ENCODE measurements at regions not wholly inside any gene's neighbourhood (a gene's known extent, or its start where the extent isn't known, plus 50 kb on each side); places are given as distances from the start of the nearest gene placed in this dataset.

- Mint-ChIP-seq H3K27me3 (no peaks in the 10 kb centered on the region), H3K36me3 (no peaks in the 10 kb centered on the region), H3K4me3 (no peak overlapping the region), H3K4me1 (no peaks in the 10 kb centered on the region), H3K9me3 (no peaks in the 10 kb centered on the region), H3K27ac (no peak overlapping the region)
These were observed 133.1 kb upstream of the ARID2 start for GRCh38 chr12:45596366-45596765.

DNA sequence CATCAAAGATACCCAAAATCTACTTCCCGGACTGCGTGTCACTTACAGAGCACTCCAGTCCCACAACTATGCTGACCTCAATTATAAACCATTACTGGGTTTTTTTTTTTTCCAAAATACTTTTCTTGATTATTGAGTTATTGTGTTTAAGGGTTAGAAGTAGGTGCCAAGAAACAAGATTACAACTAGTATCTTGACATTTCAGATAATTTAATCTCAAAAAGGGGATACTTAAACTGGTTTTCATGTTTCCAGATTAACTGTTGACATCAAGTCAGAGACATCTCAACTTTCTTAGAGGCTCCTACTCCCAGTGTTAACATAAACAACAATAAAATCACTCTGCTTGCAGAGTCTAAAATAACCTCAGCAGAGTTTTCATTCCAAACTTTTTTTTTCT lies 131.2 kb upstream of the ARID2 start:
- no peaks in the 10 kb centered on the region for H3K27me3 Mint-ChIP-seq
- H3K9me3 Mint-ChIP-seq: no peaks in the 10 kb centered on the region
- H3K4me3 Mint-ChIP-seq: no peak overlapping the region
- H3K36me3 Mint-ChIP-seq: no peaks in the 10 kb centered on the region
- no peak overlapping the region for H3K27ac Mint-ChIP-seq
- no peaks in the 10 kb centered on the region for H3K4me1 Mint-ChIP-seq

GRCh38 chr12:45598761-45599160 lies 130.7 kb upstream of the ARID2 start:
- Mint-ChIP-seq H3K27me3 (no peaks in the 10 kb centered on the region), H3K9me3 (no peaks in the 10 kb centered on the region), H3K36me3 (no peaks in the 10 kb centered on the region), H3K4me1 (no peaks in the 10 kb centered on the region), H3K27ac (no peak overlapping the region), H3K4me3 (no peak overlapping the region)

GRCh38 chr12:45599196-45599595 lies 130.3 kb upstream of the ARID2 start:
- Mint-ChIP-seq H3K9me3 (no peaks in the 10 kb centered on the region), H3K27me3 (no peaks in the 10 kb centered on the region), H3K4me1 (no peaks in the 10 kb centered on the region), H3K27ac (no peak overlapping the region), H3K4me3 (no peak overlapping the region), H3K36me3 (no peaks in the 10 kb centered on the region)

- peaks cover 11% of the 10 kb centered on the region for H3K9me3 Mint-ChIP-seq
- peaks cover 3% of the 10 kb centered on the region for H3K36me3 Mint-ChIP-seq
- no peak overlapping the region for H3K27ac Mint-ChIP-seq
- H3K27me3 Mint-ChIP-seq: peaks cover 4% of the 10 kb centered on the region
- H3K4me1 Mint-ChIP-seq: no peaks in the 10 kb centered on the region
- H3K4me3 Mint-ChIP-seq: no peak overlapping the region
These were observed 128.1 kb upstream of the ARID2 start for GRCh38 chr12:45601390-45601789.

- Mint-ChIP-seq H3K4me3 (no peak overlapping the region), H3K27ac (no peak overlapping the region), H3K27me3 (peaks cover 4% of the 10 kb centered on the region), H3K36me3 (peaks cover 3% of the 10 kb centered on the region), H3K9me3 (peaks cover 11% of the 10 kb centered on the region), H3K4me1 (no peaks in the 10 kb centered on the region)
These were observed 127.6 kb upstream of the ARID2 start for GRCh38 chr12:45601888-45602287.

DNA sequence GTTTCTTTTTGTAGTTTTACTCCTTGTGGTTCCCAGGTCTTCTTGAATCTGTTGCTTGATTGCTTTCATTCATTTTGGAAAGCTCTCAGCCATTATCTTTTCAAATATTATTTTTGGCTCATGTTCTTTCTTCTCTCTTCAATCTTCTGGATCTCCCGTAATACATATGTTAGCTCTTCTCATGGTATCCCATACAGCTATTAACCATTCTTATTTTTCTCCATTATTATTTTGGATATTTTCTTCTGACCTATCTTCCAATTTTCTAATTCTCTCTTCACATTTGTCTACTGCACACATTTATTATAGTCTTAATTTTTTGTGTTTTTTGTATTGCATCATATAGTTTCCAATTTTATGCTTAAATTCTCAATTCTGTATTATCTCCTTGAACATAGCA lies 123.9 kb upstream of the ARID2 start:
- Mint-ChIP-seq H3K27ac (no peak overlapping the region), H3K4me1 (no peaks in the 10 kb centered on the region), H3K27me3 (peaks cover 4% of the 10 kb centered on the region), H3K9me3 (peaks cover 11% of the 10 kb centered on the region), H3K4me3 (no peak overlapping the region), H3K36me3 (peaks cover 3% of the 10 kb centered on the region)

DNA sequence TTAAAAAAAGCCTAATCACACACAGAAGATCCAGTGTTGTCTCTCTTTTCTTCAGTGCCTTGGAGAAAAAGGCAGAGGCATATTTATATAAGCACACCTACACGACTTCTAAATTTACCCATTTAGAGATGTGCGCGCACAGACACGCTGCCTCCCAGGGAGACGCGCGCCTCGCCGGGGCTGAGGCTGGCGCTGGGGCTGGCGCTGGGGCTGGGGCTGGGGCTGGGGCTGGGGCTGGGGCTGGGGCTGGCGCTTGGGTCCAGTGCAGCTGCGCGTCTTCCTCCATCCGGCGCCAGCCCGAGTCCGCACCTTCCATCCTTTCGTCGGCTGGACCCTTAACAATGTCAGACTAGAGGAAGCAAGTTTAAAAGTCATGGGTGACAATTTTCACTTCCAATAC lies 118.4 kb upstream of the ARID2 start:
- no peak overlapping the region for H3K27ac Mint-ChIP-seq
- H3K36me3 Mint-ChIP-seq: no peaks in the 10 kb centered on the region
- H3K27me3 Mint-ChIP-seq: no peaks in the 10 kb centered on the region
- H3K4me3 Mint-ChIP-seq: no peak overlapping the region
- H3K4me1 Mint-ChIP-seq: no peaks in the 10 kb centered on the region
- H3K9me3 Mint-ChIP-seq: no peaks in the 10 kb centered on the region

DNA sequence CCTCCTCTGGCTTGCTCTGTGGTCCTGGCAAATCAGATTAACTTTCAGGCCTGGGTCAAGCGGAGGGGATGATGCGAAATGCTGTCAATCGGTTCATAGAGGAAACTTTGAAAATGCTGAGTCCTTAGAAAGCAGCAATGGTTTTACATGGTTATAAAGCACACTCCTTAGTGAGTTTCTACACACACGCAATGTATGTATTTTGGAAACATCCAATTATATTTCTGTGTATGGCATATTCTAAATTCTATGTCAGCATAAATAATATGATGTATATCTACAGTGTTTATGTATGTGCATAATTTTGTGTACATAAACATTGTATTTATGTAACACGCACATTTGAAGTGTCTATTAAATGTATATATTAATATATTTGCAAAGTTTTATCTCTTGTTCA lies 118.0 kb upstream of the ARID2 start:
- no peak overlapping the region for H3K27ac Mint-ChIP-seq
- H3K9me3 Mint-ChIP-seq: no peaks in the 10 kb centered on the region
- H3K36me3 Mint-ChIP-seq: no peaks in the 10 kb centered on the region
- no peak overlapping the region for H3K4me3 Mint-ChIP-seq
- no peaks in the 10 kb centered on the region for H3K4me1 Mint-ChIP-seq
- no peaks in the 10 kb centered on the region for H3K27me3 Mint-ChIP-seq

DNA sequence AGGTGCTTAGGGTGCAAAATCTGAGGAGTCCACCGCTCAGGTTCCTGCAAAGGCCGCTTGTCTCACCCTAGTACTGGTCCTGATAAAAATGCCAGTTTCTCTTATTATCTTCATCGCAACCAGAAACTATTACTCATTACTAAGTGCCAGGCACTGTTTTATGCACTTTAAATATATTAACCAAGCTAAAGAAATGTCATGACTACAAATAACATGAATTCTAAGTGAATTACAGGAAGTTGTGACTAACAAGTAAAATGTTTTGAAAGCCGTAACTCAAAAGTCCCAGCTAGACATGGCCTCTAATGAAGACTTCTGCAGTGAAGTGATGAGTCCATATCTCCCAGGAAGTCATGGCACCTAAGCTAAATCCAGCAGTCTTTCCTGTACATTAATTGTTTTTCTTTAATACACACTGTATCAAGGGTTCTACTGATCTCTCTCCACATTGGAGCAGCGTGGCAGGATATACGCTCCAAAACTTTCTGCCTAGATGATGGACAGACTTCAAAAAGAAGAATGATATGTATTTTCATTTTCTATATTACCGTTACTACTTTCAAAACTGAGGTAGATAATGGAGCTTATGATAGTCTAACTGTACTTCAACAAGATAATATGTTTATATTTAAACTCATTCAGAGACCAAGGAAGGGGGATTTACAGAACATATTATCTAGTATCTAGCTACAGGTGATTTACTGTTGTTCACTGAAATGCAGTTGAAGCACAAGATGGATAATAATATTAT lies 117.3 kb upstream of the ARID2 start:
- Mint-ChIP-seq H3K9me3 (no peaks in the 10 kb centered on the region), H3K4me1 (no peaks in the 10 kb centered on the region), H3K27ac (no peak overlapping the region), H3K36me3 (no peaks in the 10 kb centered on the region), H3K4me3 (no peak overlapping the region), H3K27me3 (no peaks in the 10 kb centered on the region)

GRCh38 chr12:45613296-45613695 lies 116.2 kb upstream of the ARID2 start:
- H3K4me3 Mint-ChIP-seq: no peak overlapping the region
- no peaks in the 10 kb centered on the region for H3K27me3 Mint-ChIP-seq
- H3K9me3 Mint-ChIP-seq: no peaks in the 10 kb centered on the region
- H3K36me3 Mint-ChIP-seq: no peaks in the 10 kb centered on the region
- no peak overlapping the region for H3K27ac Mint-ChIP-seq
- H3K4me1 Mint-ChIP-seq: no peaks in the 10 kb centered on the region

GRCh38 chr12:45613855-45614254 lies 115.7 kb upstream of the ARID2 start:
- Mint-ChIP-seq H3K4me1 (no peaks in the 10 kb centered on the region), H3K27ac (no peak overlapping the region), H3K4me3 (no peak overlapping the region), H3K9me3 (no peaks in the 10 kb centered on the region), H3K36me3 (no peaks in the 10 kb centered on the region), H3K27me3 (no peaks in the 10 kb centered on the region)

GRCh38 chr12:45615268-45615667 lies 114.2 kb upstream of the ARID2 start:
- no peaks in the 10 kb centered on the region for H3K36me3 Mint-ChIP-seq

DNA sequence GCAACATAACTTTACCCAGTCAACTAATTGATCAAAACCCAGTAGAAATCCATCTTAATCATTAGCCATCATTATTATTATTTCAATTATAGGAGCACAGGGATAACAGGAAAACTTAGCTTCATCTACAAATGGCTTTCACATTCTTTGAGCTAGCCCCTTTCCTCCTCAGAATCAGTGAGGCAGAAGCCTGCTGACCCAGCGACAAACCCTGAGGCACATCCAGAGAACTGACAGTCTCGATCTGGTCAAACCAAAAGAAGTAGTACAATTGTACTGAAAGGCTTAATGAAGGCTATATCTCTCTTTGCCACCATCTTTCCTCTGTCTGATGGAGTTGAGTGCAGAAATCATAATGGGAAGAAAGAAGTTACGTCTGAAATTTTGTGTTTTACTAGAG lies 109.8 kb upstream of the ARID2 start:
- Mint-ChIP-seq H3K4me1 (no peaks in the 10 kb centered on the region), H3K4me3 (no peak overlapping the region), H3K27me3 (peaks cover 4% of the 10 kb centered on the region), H3K36me3 (peaks cover 3% of the 10 kb centered on the region), H3K27ac (no peak overlapping the region), H3K9me3 (peaks cover 3% of the 10 kb centered on the region)

More at GRCh38 chr12:45615268-45615667, 114.2 kb upstream of the ARID2 start:
- Mint-ChIP-seq H3K9me3 (no peaks in the 10 kb centered on the region), H3K4me1 (no peaks in the 10 kb centered on the region), H3K27ac (no peak overlapping the region), H3K4me3 (no peak overlapping the region), H3K27me3 (no peaks in the 10 kb centered on the region)

GRCh38 chr12:45621703-45622102 lies 107.8 kb upstream of the ARID2 start:
- H3K27me3 Mint-ChIP-seq: peaks cover 4% of the 10 kb centered on the region
- H3K4me3 Mint-ChIP-seq: no peak overlapping the region
- H3K27ac Mint-ChIP-seq: no peak overlapping the region
- H3K4me1 Mint-ChIP-seq: no peaks in the 10 kb centered on the region
- peaks cover 3% of the 10 kb centered on the region for H3K9me3 Mint-ChIP-seq
- H3K36me3 Mint-ChIP-seq: peaks cover 3% of the 10 kb centered on the region

- Mint-ChIP-seq H3K27ac (no peak overlapping the region), H3K4me1 (no peaks in the 10 kb centered on the region), H3K9me3 (peaks cover 3% of the 10 kb centered on the region), H3K4me3 (no peak overlapping the region), H3K27me3 (peaks cover 4% of the 10 kb centered on the region), H3K36me3 (peaks cover 3% of the 10 kb centered on the region)
These were observed 107.1 kb upstream of the ARID2 start for GRCh38 chr12:45622210-45622937.
